GM12878 (cell line): ENCODE measurements at regions not wholly inside any gene's neighbourhood (a gene's known extent, or its start where the extent isn't known, plus 50 kb on each side); places are given as distances from the start of the nearest gene placed in this dataset.

Source experiments
- ATF7 ChIP-seq: fragments of 450-650 bp; IDR thresholded peaks from 2 replicates; pipeline ENCODE4 v1.6.1; 2016; ENCODE audit warnings: low read depth, mild to moderate bottlenecking
- E2F8 ChIP-seq: fragments of 450-650 bp; IDR thresholded peaks from 2 replicates; pipeline ENCODE4 v1.6.1; 2018; ENCODE audit warnings: mild to moderate bottlenecking, low read depth, moderate library complexity; ENCODE audit not compliant: partially characterized antibody
- EGR1 ChIP-seq, 2 experiments: IDR thresholded peaks; 1 replicate in 1 of 2; 2 replicates in 1 of 2; pipeline ENCODE4 v1.6.1; 2011 to 2012; ENCODE audit warnings: low read depth in 2 of 2, low read length in 2 of 2, borderline replicate concordance in 1 of 2, mild to moderate bottlenecking in 1 of 2, moderate library complexity in 1 of 2
- EP300 ChIP-seq, 2 experiments: fragments of 150-350 bp in 1 of 2; IDR thresholded peaks; 2 replicates each; pipeline ENCODE4 v1.6.1; 2011 to 2012; ENCODE audit warnings: low read depth in 2 of 2, low read length in 2 of 2, borderline replicate concordance in 1 of 2, improper control_type of control experiment in 1 of 2, inconsistent platforms in 1 of 2; ENCODE audit not compliant: control insufficient read depth in 1 of 2
- IKZF2 ChIP-seq, 2 experiments: fragments of 450-650 bp; IDR thresholded peaks; 2 replicates each; pipeline ENCODE4 v1.6.1; 2017; ENCODE audit warnings: mild to moderate bottlenecking in 2 of 2, moderate library complexity in 2 of 2
- MEF2B ChIP-seq: fragments of 450-650 bp; IDR thresholded peaks from 2 replicates; pipeline ENCODE4 v1.6.1; 2018; ENCODE audit warnings: mild to moderate bottlenecking, moderate library complexity; ENCODE audit not compliant: partially characterized antibody, poor library complexity, severe bottlenecking
- MTA2 ChIP-seq: fragments of 450-650 bp; IDR thresholded peaks from 2 replicates; pipeline ENCODE4 v1.6.1; 2016; ENCODE audit warnings: low read depth, mild to moderate bottlenecking, moderate library complexity
- NBN ChIP-seq: fragments of 450-650 bp; IDR thresholded peaks from 2 replicates; pipeline ENCODE4 v1.6.1; 2016
- POLR2AphosphoS5 ChIP-seq: IDR thresholded peaks from 2 replicates; pipeline ENCODE4 v1.6.1; 2011; ENCODE audit warnings: mild to moderate bottlenecking, low read length, inconsistent platforms
- RELB ChIP-seq: fragments of 450-650 bp; IDR thresholded peaks from 2 replicates; pipeline ENCODE4 v1.6.1; 2017; ENCODE audit warnings: low read depth, mild to moderate bottlenecking, moderate library complexity
- SMAD5 ChIP-seq: IDR thresholded peaks from 2 replicates; pipeline ENCODE4 v1.6.1; 2016; ENCODE audit warnings: antibody characterized with exemption, low read depth
- SP1 ChIP-seq: IDR thresholded peaks from one replicate; pipeline ENCODE4 v1.6.1; 2011; ENCODE audit warnings: low read depth, low read length
- SPI1 ChIP-seq: IDR thresholded peaks from 2 replicates; pipeline ENCODE4 v1.6.1; 2011; ENCODE audit warnings: low read depth, mild to moderate bottlenecking, low read length, moderate library complexity, borderline replicate concordance; ENCODE audit not compliant: insufficient read depth
- ZBED1 ChIP-seq: IDR thresholded peaks from 2 replicates; pipeline ENCODE4 v1.6.1; 2016; ENCODE audit warnings: borderline replicate concordance
- ZSCAN29 ChIP-seq: fragments of 450-650 bp; IDR thresholded peaks from 2 replicates; pipeline ENCODE4 v1.6.1; 2017; ENCODE audit warnings: mild to moderate bottlenecking, moderate library complexity
- TF ChIP-seq, protein P1 (sequence below): IDR thresholded peaks from 2 replicates; pipeline ENCODE4 v1.6.1; 2011; ENCODE audit warnings: borderline replicate concordance, low read depth, mild to moderate bottlenecking, moderate library complexity, mixed read lengths, low read length; ENCODE audit not compliant: insufficient read depth; ENCODE audit errors: extremely low read length
- TF ChIP-seq, protein P2 (sequence below): fragments of 450-650 bp; formaldehyde crosslinking; IDR thresholded peaks from 2 replicates; pipeline ENCODE4 v1.4.0; 2022; ENCODE audit warnings: mild to moderate bottlenecking, moderate library complexity
- TF ChIP-seq, protein P3 (sequence below): fragments of 150-350 bp; IDR thresholded peaks from 2 replicates; pipeline ENCODE4 v1.6.1; 2014; ENCODE audit warnings: mild to moderate bottlenecking, low read depth, low read length

GRCh38 chr21:36542312-36543101 lies 62.6 kb upstream of the CLDN14 start (continued):
- TF ChIP-seq, protein P1, sequence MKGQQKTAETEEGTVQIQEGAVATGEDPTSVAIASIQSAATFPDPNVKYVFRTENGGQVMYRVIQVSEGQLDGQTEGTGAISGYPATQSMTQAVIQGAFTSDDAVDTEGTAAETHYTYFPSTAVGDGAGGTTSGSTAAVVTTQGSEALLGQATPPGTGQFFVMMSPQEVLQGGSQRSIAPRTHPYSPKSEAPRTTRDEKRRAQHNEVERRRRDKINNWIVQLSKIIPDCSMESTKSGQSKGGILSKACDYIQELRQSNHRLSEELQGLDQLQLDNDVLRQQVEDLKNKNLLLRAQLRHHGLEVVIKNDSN: peak; percentile 14
- TF ChIP-seq EGR1 (IDR thresholded peaks at IDR 0.05; ENCODE audit: borderline replicate concordance in 1 of 2, low read depth in 2 of 2, low read length in 2 of 2) (no peak), RELB (0 out of 2 replicates have a peak, but pooled peaks have one; percentile 33), SMAD5 (peak; percentile 82; the same call in 1 of the 2 replicates), EP300 (IDR thresholded peaks at IDR 0.05; ENCODE audit: borderline replicate concordance in 1 of 2, control insufficient read depth in 1 of 2, low read depth in 2 of 2, low read length in 2 of 2) (no peak; a peak in 2 of 4 replicates), SPI1 (no peak), E2F8 (no peak), POLR2AphosphoS5 (peak; percentile 82), SP1 (no peak), ATF7 (peak; percentile 78), NBN (peak; percentile 60; the same call in 1 of the 2 replicates), MTA2 (peak; percentile 45; the same call in 1 of the 2 replicates), IKZF2 (IDR thresholded peaks at IDR 0.05) (peak; percentile 81 to 87; a peak in 3 of 4 replicates), ZBED1 (no peak), ZSCAN29 (no peak), MEF2B (peak; percentile 82)
- TF ChIP-seq, protein P2, sequence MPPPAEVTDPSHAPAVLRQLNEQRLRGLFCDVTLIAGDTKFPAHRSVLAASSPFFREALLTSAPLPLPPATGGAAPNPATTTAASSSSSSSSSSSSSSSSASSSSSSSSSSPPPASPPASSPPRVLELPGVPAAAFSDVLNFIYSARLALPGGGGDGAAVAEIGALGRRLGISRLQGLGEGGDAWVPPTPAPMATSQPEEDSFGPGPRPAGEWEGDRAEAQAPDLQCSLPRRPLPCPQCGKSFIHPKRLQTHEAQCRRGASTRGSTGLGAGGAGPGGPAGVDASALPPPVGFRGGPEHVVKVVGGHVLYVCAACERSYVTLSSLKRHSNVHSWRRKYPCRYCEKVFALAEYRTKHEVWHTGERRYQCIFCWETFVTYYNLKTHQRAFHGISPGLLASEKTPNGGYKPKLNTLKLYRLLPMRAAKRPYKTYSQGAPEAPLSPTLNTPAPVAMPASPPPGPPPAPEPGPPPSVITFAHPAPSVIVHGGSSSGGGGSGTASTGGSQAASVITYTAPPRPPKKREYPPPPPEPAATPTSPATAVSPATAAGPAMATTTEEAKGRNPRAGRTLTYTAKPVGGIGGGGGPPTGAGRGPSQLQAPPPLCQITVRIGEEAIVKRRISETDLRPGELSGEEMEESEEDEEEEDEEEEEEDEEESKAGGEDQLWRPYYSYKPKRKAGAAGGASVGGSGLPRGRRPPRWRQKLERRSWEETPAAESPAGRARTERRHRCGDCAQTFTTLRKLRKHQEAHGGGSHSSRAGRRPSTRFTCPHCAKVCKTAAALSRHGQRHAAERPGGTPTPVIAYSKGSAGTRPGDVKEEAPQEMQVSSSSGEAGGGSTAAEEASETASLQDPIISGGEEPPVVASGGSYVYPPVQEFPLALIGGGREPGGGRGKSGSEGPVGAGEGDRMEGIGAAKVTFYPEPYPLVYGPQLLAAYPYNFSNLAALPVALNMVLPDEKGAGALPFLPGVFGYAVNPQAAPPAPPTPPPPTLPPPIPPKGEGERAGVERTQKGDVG (CRISPR knock-in tag): peak; percentile 58; the same call in 1 of the 2 replicates
- TF ChIP-seq, protein P3, sequence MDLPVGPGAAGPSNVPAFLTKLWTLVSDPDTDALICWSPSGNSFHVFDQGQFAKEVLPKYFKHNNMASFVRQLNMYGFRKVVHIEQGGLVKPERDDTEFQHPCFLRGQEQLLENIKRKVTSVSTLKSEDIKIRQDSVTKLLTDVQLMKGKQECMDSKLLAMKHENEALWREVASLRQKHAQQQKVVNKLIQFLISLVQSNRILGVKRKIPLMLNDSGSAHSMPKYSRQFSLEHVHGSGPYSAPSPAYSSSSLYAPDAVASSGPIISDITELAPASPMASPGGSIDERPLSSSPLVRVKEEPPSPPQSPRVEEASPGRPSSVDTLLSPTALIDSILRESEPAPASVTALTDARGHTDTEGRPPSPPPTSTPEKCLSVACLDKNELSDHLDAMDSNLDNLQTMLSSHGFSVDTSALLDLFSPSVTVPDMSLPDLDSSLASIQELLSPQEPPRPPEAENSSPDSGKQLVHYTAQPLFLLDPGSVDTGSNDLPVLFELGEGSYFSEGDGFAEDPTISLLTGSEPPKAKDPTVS: no peak
